ENCODE measurements at regions not wholly inside any gene's neighbourhood (a gene's known extent, or its start where the extent isn't known, plus 50 kb on each side); places are given as distances from the start of the nearest gene placed in this dataset.
"Not testable (repeated sequence)": the region's sequence is repeated elsewhere in the genome, so short reads cannot be mapped to it uniquely, and the experiment has no call there.

DNA sequence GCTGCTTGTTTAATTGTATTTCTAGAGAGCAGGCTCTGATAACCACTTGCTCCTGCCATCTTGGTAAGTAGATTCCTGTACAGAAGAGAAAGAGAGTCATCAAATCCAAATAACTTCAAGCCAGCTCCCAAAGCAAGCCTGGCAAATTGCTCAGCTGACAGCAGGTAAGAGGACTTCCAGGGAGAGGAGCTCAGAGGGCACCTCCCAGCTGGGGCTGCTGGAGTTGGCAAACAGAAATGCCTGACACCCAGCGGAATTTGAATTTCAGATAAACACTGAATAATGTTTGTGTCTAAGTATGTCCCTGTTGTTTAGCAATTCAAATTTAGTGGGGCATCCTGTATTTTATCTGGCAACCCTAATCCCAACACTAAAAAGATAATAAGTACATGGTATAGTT, 86.2 kb downstream of the MYL12B start:
- no peak overlapping the region for H3K4me3 ChIP-seq
- WGBS: 94% methylated on average over 1 of the region's 1 CpG
- no peaks in the 10 kb centered on the region for H3K27me3 ChIP-seq (replicated peaks; ENCODE audit: insufficient read depth)
- H3K9me3 ChIP-seq: no peaks in the 10 kb centered on the region
- TF ChIP-seq POLR2AphosphoS5 (IDR thresholded peaks at IDR 0.05): no peak
- no peak for TF ChIP-seq CTCF (IDR thresholded peaks at IDR 0.05)
- TF ChIP-seq POLR2A (IDR thresholded peaks at IDR 0.05): no peak
- intact Hi-C loops (cut with DNase I): no loop called here
- no peak overlapping the region for H3K27ac ChIP-seq
- no peaks in the 10 kb centered on the region for H3K4me1 ChIP-seq (replicated peaks)
- H3K36me3 ChIP-seq: no peaks in the 10 kb centered on the region
- DNase-seq (ENCODE audit: low spot score): no peak

DNA sequence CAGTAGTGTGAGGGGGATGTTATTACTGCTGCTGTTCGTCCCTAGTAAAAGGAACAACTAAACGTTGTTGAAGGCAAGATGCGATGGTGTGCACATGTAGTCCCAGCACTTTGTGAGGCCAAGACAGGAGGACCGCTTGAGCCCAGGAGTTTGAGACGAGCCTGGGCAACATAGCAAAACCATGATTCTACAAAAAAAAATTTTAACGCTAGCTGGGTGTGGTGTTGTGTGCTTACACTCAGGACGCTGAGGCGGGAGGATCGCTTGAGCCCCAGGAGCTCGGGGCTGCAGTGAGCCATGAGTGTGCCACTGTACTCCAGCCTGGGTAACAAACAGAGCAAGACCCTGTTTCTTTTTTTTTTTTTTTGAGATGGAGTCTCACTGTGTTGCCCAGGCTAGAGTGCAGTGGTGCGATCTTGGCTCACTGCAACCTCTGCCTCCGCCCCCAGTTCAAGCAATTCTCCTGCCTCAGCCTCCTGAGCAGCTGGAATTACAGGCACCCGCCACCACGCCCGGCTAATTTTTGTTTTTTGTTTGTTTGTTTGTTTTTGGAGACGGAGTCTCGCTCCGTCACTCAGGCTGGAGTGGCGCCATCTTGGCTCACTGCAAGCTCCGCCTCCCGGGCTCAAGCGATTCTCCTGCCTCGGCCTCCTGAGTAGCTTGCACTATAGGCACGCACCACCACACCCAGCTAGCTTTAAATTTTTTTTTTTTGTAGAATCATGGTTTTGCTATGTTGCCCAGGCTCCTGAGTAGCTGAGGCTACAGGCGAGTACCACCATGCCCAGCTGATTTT, 87.3 kb downstream of the MYL12B start:
- 96% methylated on average over 25 of the region's 25 CpGs for WGBS
- H3K36me3 ChIP-seq; H3K27me3 ChIP-seq (replicated peaks; ENCODE audit: insufficient read depth); H3K27ac ChIP-seq; intact Hi-C loops (cut with DNase I); H3K9me3 ChIP-seq; H3K4me3 ChIP-seq; DNase-seq (ENCODE audit: low spot score); H3K4me1 ChIP-seq (replicated peaks): not testable (repeated sequence)

DNA sequence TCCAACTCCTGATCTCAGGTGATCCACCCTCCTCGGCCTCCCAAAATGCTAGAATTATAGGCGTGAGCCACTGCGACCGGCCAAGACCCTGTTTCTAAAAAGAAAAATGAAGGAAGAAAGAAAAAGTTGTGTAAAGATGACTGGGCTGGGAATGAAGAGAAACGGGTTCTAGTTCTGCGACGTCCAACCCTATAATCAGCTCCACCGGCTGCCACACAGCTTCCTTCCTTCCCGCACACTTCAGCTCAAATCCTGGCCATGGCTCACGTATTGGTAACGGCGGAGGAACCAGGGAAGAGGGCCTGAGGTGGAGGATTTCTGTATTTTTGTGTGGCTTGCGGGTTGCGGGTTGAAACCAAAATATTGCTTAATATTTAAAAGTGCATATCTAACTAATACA, 88.1 kb downstream of the MYL12B start:
- no peak overlapping the region for H3K27ac ChIP-seq
- WGBS: 97% methylated on average over 14 of the region's 14 CpGs
- H3K4me3 ChIP-seq: no peak overlapping the region
- no peaks in the 10 kb centered on the region for H3K4me1 ChIP-seq (replicated peaks)
- no peak for DNase-seq (ENCODE audit: low spot score)
- no peaks in the 10 kb centered on the region for H3K9me3 ChIP-seq
- TF ChIP-seq POLR2AphosphoS5 (IDR thresholded peaks at IDR 0.05) (no peak), POLR2A (IDR thresholded peaks at IDR 0.05) (no peak), CTCF (IDR thresholded peaks at IDR 0.05) (no peak)
- H3K36me3 ChIP-seq: no peaks in the 10 kb centered on the region
- no peaks in the 10 kb centered on the region for H3K27me3 ChIP-seq (replicated peaks; ENCODE audit: insufficient read depth)
- intact Hi-C loops (cut with DNase I): no loop called here

- H3K27me3 ChIP-seq (replicated peaks; ENCODE audit: insufficient read depth): no peaks in the 10 kb centered on the region
Observed at GRCh38 chr18:3350566-3351527, 88.9 kb downstream of the MYL12B start.

GRCh38 chr18:3354506-3354905, 92.6 kb downstream of the MYL12B start:
- H3K4me1 ChIP-seq (replicated peaks): no peaks in the 10 kb centered on the region
- 84% methylated on average over 4 of the region's 4 CpGs for WGBS
- H3K9me3 ChIP-seq: no peaks in the 10 kb centered on the region
- H3K36me3 ChIP-seq: no peaks in the 10 kb centered on the region
- intact Hi-C loops (cut with DNase I): no loop called here
- H3K27me3 ChIP-seq (replicated peaks; ENCODE audit: insufficient read depth): no peaks in the 10 kb centered on the region
- no peak for DNase-seq (ENCODE audit: low spot score)
- TF ChIP-seq POLR2AphosphoS5 (IDR thresholded peaks at IDR 0.05): no peak
- TF ChIP-seq CTCF (IDR thresholded peaks at IDR 0.05): no peak
- no peak for TF ChIP-seq POLR2A (IDR thresholded peaks at IDR 0.05)
- H3K4me3 ChIP-seq: no peak overlapping the region
- H3K27ac ChIP-seq: no peak overlapping the region

More at GRCh38 chr18:3350566-3351527, 88.9 kb downstream of the MYL12B start:
- H3K36me3 ChIP-seq: no peaks in the 10 kb centered on the region
- H3K9me3 ChIP-seq: no peaks in the 10 kb centered on the region
- H3K4me3 ChIP-seq: no peak overlapping the region
- TF ChIP-seq POLR2A (IDR thresholded peaks at IDR 0.05) (no peak), POLR2AphosphoS5 (IDR thresholded peaks at IDR 0.05) (peak; percentile 58)
- intact Hi-C loops (cut with DNase I): no loop called here
- H3K27ac ChIP-seq: peak overlapping the region; percentile 28 to 41
- DNase-seq (ENCODE audit: low spot score): peak; percentile 52
- H3K4me1 ChIP-seq (replicated peaks): no peaks in the 10 kb centered on the region
- WGBS: 34% methylated on average over 11 of the region's 11 CpGs

Data from prostate gland (tissue), 2 donors.